Neural progenitor cell (in vitro differentiated cells): ENCODE measurements at regions not wholly inside any gene's neighbourhood (a gene's known extent, or its start where the extent isn't known, plus 50 kb on each side); places are given as distances from the start of the nearest gene placed in this dataset.

Experiments used
- DNase-seq: peaks from one replicate; pipeline ENCODE4 v3.0.0-alpha.2; 2016; ENCODE audit warnings: low spot score
- H2AFZ ChIP-seq: fragments of 200-600 bp; sonication (generic); replicated peaks from 2 replicates; pipeline ENCODE4 v1.6.1; 2016; ENCODE audit warnings: antibody characterized with exemption
- H3F3A ChIP-seq: fragments of 200-600 bp; sonication (generic); 2 replicates; pipeline ENCODE4 v1.6.1; 2016; ENCODE audit warnings: antibody characterized with exemption, low read depth
- H3K27ac ChIP-seq: fragments of 200-600 bp; sonication (generic); 2 replicates; pipeline ENCODE4 v1.5.1; 2016; ENCODE audit warnings: mild to moderate bottlenecking
- H3K27me3 ChIP-seq: fragments of 200-600 bp; sonication (generic); 2 replicates; pipeline ENCODE4 v1.6.1; 2016; ENCODE audit warnings: mild to moderate bottlenecking, moderate library complexity
- H3K36me3 ChIP-seq: fragments of 200-600 bp; sonication (generic); 2 replicates; pipeline ENCODE4 v1.5.1; 2016
- H3K4me1 ChIP-seq: fragments of 200-600 bp; sonication (generic); 2 replicates; pipeline ENCODE4 v1.6.1; 2016; ENCODE audit warnings: mixed run types
- H3K4me2 ChIP-seq: fragments of 200-600 bp; sonication (generic); 2 replicates; pipeline ENCODE4 v1.6.1; 2016
- H3K4me3 ChIP-seq: fragments of 200-600 bp; sonication (generic); 2 replicates; pipeline ENCODE4 v1.5.1; 2016
- H3K79me2 ChIP-seq: fragments of 200-600 bp; sonication (generic); 2 replicates; pipeline ENCODE4 v1.6.1; 2016; ENCODE audit warnings: low read depth
- H3K9ac ChIP-seq: fragments of 200-600 bp; sonication (generic); 2 replicates; pipeline ENCODE4 v1.6.1; 2016
- H3K9me3 ChIP-seq: fragments of 200-600 bp; sonication (generic); 2 replicates; pipeline ENCODE4 v1.5.1; 2016; ENCODE audit warnings: low read depth
- H4K20me1 ChIP-seq: fragments of 200-600 bp; sonication (generic); 2 replicates; pipeline ENCODE4 v1.6.1; 2016; ENCODE audit warnings: low read depth
- H3K27ac Mint-ChIP-seq: 3 replicates; pipeline ENCODE4 v1.8.0; 2021; ENCODE audit warnings: mixed read lengths
- H3K27me3 Mint-ChIP-seq: 2 replicates; pipeline ENCODE4 v1.8.0; 2022; ENCODE audit warnings: low read depth, mild to moderate bottlenecking, inconsistent platforms, moderate library complexity, mixed read lengths; ENCODE audit not compliant: insufficient read depth
- H3K36me3 Mint-ChIP-seq: 3 replicates; pipeline ENCODE4 v1.8.0; 2021; ENCODE audit warnings: mixed read lengths
- H3K4me1 Mint-ChIP-seq: 3 replicates; pipeline ENCODE4 v1.8.0; 2021; ENCODE audit warnings: mixed read lengths
- H3K4me3 Mint-ChIP-seq: 3 replicates; pipeline ENCODE4 v1.8.0; 2021; ENCODE audit warnings: mild to moderate bottlenecking, moderate library complexity, mixed read lengths
- H3K9me3 Mint-ChIP-seq: 3 replicates; pipeline ENCODE4 v1.8.0; 2020; ENCODE audit warnings: mixed read lengths
- EZH2 ChIP-seq: fragments of 200-600 bp; sonication (generic); IDR thresholded peaks from 2 replicates; pipeline ENCODE4 v1.6.1; 2017; ENCODE audit warnings: antibody characterized with exemption, mild to moderate bottlenecking, moderate library complexity
- EZH2phosphoT487 ChIP-seq: fragments of 200-600 bp; sonication (generic); IDR thresholded peaks from 2 replicates; pipeline ENCODE4 v1.6.1; 2017; ENCODE audit warnings: antibody characterized with exemption
- TF ChIP-seq, protein P1 (sequence below): fragments of 200-600 bp; sonication (generic); IDR thresholded peaks from 2 replicates; pipeline ENCODE4 v1.5.1; 2017; ENCODE audit warnings: antibody characterized with exemption, mild to moderate bottlenecking

DNA sequence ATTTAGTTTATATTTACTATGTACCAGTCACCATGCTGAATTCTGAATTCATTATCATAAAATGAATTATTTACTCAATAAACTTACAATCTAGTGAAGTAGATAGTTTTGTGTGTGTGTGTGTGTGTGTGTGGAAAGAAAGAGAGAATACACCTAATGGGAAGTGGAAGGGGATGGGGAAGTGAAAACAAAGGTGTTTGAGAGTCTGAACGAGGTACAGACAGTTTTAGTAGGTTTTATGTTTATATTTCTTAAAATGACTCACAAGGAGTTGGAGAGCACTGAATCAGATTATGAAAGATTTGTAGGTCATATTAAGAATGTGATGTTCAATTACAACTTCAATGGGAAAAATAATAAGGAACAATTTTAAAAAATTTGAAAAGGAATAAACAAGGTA lies 1753.0 kb downstream of the SLITRK1 start:
- Mint-ChIP-seq H3K27ac (no peak overlapping the region), H3K4me1 (no peaks in the 10 kb centered on the region), H3K4me3 (no peak overlapping the region), H3K9me3 (no peaks in the 10 kb centered on the region), H3K27me3 (no peaks in the 10 kb centered on the region), H3K36me3 (no peaks in the 10 kb centered on the region)
- Histone ChIP-seq H3K27ac (no peak overlapping the region), H3K9me3 (no peaks in the 10 kb centered on the region), H3K27me3 (no peaks in the 10 kb centered on the region), H2AFZ (no peak overlapping the region), H3F3A (no peaks in the 10 kb centered on the region), H3K4me1 (no peaks in the 10 kb centered on the region), H3K79me2 (no peaks in the 10 kb centered on the region), H3K4me3 (no peak overlapping the region), H3K4me2 (no peak overlapping the region), H4K20me1 (no peaks in the 10 kb centered on the region), H3K9ac (no peak overlapping the region), H3K36me3 (no peaks in the 10 kb centered on the region)
- no peak for DNase-seq
- no peak for TF ChIP-seq EZH2phosphoT487

DNA sequence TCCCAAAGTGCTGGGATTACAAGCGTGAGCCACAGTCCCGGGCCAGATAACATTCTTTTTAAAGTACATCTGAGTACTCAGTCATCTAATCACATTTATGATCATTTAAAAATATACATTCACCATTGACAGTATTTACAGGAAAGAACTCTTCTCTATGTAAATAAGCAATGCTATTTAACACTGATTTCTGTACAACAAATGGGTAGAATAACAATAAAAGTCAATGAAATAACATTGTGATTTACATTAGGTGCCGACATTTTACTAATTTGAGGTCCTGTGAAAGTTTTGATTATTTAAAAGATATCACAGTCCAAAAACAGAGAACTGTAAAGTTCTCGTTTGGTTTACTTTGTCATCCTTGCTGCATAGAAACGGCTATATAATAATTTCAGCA lies 1763.7 kb downstream of the SLITRK1 start:
- no peaks in the 10 kb centered on the region for H3K36me3 Mint-ChIP-seq
- H4K20me1 ChIP-seq, result no peaks in the 10 kb centered on the region
- H2AFZ ChIP-seq, result no peak overlapping the region
- H3K27ac ChIP-seq, result no peak overlapping the region
- no peaks in the 10 kb centered on the region for H3K9me3 Mint-ChIP-seq
- DNase-seq, result no peak
- no peak overlapping the region for H3K4me2 ChIP-seq
- no peaks in the 10 kb centered on the region for H3K27me3 Mint-ChIP-seq
- H3K36me3 ChIP-seq, result no peaks in the 10 kb centered on the region
- H3K4me3 Mint-ChIP-seq, result no peak overlapping the region
- H3K9ac ChIP-seq, result no peak overlapping the region
- no peaks in the 10 kb centered on the region for H3K4me1 Mint-ChIP-seq
- no peaks in the 10 kb centered on the region for H3F3A ChIP-seq
- H3K27ac Mint-ChIP-seq, result no peak overlapping the region
- H3K4me1 ChIP-seq, result no peaks in the 10 kb centered on the region
- TF ChIP-seq EZH2phosphoT487, result no peak
- no peak for TF ChIP-seq EZH2
- TF ChIP-seq, protein P1, sequence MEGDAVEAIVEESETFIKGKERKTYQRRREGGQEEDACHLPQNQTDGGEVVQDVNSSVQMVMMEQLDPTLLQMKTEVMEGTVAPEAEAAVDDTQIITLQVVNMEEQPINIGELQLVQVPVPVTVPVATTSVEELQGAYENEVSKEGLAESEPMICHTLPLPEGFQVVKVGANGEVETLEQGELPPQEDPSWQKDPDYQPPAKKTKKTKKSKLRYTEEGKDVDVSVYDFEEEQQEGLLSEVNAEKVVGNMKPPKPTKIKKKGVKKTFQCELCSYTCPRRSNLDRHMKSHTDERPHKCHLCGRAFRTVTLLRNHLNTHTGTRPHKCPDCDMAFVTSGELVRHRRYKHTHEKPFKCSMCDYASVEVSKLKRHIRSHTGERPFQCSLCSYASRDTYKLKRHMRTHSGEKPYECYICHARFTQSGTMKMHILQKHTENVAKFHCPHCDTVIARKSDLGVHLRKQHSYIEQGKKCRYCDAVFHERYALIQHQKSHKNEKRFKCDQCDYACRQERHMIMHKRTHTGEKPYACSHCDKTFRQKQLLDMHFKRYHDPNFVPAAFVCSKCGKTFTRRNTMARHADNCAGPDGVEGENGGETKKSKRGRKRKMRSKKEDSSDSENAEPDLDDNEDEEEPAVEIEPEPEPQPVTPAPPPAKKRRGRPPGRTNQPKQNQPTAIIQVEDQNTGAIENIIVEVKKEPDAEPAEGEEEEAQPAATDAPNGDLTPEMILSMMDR, result no peak
- no peaks in the 10 kb centered on the region for H3K9me3 ChIP-seq
- H3K27me3 ChIP-seq, result no peaks in the 10 kb centered on the region
- H3K79me2 ChIP-seq, result no peaks in the 10 kb centered on the region
- no peak overlapping the region for H3K4me3 ChIP-seq

DNA sequence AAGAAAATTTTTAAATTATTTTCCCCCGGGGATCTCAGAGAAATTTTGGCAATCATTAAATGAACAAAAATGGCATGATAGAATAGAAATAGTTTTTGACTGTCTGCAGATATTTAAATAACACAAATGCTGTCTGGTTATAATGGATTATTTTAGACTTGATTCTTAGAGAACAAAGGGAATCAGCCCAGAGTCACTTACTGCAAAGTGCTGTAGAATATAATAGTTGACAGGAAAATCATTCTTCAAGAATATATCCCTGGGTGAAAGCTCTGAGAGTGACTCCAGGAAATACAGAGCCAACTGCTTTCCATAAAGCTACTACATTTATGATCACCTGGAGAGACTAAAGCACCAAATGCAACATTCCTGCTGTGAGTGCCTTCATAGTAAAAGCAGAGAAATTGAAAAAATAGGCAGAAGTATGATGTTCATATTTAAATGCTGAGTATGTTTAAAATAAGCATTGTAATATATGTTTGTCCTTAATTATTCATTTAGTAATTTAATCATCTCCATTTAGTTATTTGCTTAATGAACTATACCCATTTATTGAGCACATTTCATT lies 1765.8 kb downstream of the SLITRK1 start:
- Histone ChIP-seq H3K9ac (no peak overlapping the region), H3K4me1 (no peaks in the 10 kb centered on the region), H2AFZ (no peak overlapping the region), H3K27ac (no peak overlapping the region), H3K79me2 (no peaks in the 10 kb centered on the region), H4K20me1 (no peaks in the 10 kb centered on the region), H3K27me3 (no peaks in the 10 kb centered on the region), H3K4me3 (no peak overlapping the region), H3K36me3 (no peaks in the 10 kb centered on the region), H3F3A (no peaks in the 10 kb centered on the region), H3K9me3 (no peaks in the 10 kb centered on the region), H3K4me2 (no peak overlapping the region)
- Mint-ChIP-seq H3K27me3 (no peaks in the 10 kb centered on the region), H3K4me3 (no peak overlapping the region), H3K4me1 (no peaks in the 10 kb centered on the region), H3K27ac (no peak overlapping the region), H3K36me3 (no peaks in the 10 kb centered on the region), H3K9me3 (no peaks in the 10 kb centered on the region)
- DNase-seq, result no peak
- TF ChIP-seq, protein P1, result no peak
- TF ChIP-seq EZH2phosphoT487 (no peak), EZH2 (no peak)

DNA sequence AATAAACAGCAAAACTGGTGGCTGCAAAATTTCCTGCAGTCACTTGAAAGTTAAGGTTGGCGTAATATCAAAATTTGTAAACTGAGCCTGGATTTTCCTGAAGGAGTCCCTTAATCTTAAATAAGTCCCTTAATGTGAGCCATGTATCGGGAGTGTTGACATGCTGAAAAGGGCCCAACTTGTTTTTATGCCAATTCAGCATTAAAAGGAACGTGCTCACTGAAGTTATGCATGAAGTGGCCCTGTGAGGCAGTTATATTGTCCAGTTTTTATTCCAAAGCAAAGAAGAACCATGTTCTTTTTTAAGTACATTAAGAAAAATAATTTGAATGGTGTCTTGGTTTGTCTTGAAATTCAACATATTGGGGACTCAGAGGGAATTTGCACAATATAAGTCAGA lies 1766.9 kb downstream of the SLITRK1 start:
- Histone ChIP-seq H3K9ac (no peak overlapping the region), H3K4me1 (no peaks in the 10 kb centered on the region), H3F3A (no peaks in the 10 kb centered on the region), H2AFZ (no peak overlapping the region), H4K20me1 (no peaks in the 10 kb centered on the region), H3K79me2 (no peaks in the 10 kb centered on the region), H3K4me3 (no peak overlapping the region), H3K9me3 (no peaks in the 10 kb centered on the region), H3K4me2 (no peak overlapping the region), H3K36me3 (no peaks in the 10 kb centered on the region), H3K27me3 (no peaks in the 10 kb centered on the region), H3K27ac (no peak overlapping the region)
- no peak for TF ChIP-seq EZH2phosphoT487
- no peak for TF ChIP-seq EZH2
- TF ChIP-seq, protein P1, result no peak
- no peak overlapping the region for H3K4me3 Mint-ChIP-seq
- no peak overlapping the region for H3K27ac Mint-ChIP-seq
- no peaks in the 10 kb centered on the region for H3K36me3 Mint-ChIP-seq
- H3K27me3 Mint-ChIP-seq, result peaks cover 2% of the 10 kb centered on the region
- no peak for DNase-seq
- H3K4me1 Mint-ChIP-seq, result no peaks in the 10 kb centered on the region
- H3K9me3 Mint-ChIP-seq, result no peaks in the 10 kb centered on the region
